OCI-LY1 (cell line): ENCODE measurements at regions not wholly inside any gene's neighbourhood (a gene's known extent, or its start where the extent isn't known, plus 50 kb on each side); places are given as distances from the start of the nearest gene placed in this dataset.

Experiments
- H2AFZ ChIP-seq: fragments of 200-600 bp; sonication (generic), shearing (Covaris generic); 2 replicates; pipeline ENCODE4 v1.6.0; 2014; ENCODE audit warnings: antibody characterized with exemption, mild to moderate bottlenecking, low read length
- H3F3A ChIP-seq: fragments of 200-600 bp; sonication (generic), shearing (Covaris generic); 2 replicates; pipeline ENCODE4 v1.6.0; 2014; ENCODE audit warnings: mild to moderate bottlenecking, antibody characterized with exemption, low read length, moderate library complexity; ENCODE audit not compliant: insufficient read depth
- H3K27ac ChIP-seq: fragments of 200-600 bp; sonication (generic); 2 replicates; pipeline ENCODE4 v1.5.1; 2014; ENCODE audit warnings: low read length, mixed run types, mild to moderate bottlenecking, low read depth; ENCODE audit not compliant: poor library complexity, severe bottlenecking
- H3K27me3 ChIP-seq: fragments of 200-600 bp; sonication (generic); 2 replicates; pipeline ENCODE4 v1.6.0; 2014; ENCODE audit warnings: antibody characterized with exemption, mild to moderate bottlenecking, low read length, moderate library complexity; ENCODE audit not compliant: insufficient read depth
- H3K36me3 ChIP-seq: fragments of 200-600 bp; sonication (generic); 2 replicates; pipeline ENCODE4 v1.6.1; 2014; ENCODE audit warnings: mild to moderate bottlenecking, antibody characterized with exemption, low read length, moderate library complexity, mixed read lengths; ENCODE audit not compliant: insufficient read depth
- H3K4me1 ChIP-seq: fragments of 200-600 bp; sonication (generic); 2 replicates; pipeline ENCODE4 v1.5.1; 2014; ENCODE audit warnings: mild to moderate bottlenecking, low read length, moderate library complexity; ENCODE audit not compliant: insufficient read depth, severe bottlenecking
- H3K4me2 ChIP-seq: fragments of 200-600 bp; sonication (generic), shearing (Covaris generic); 2 replicates; pipeline ENCODE4 v1.6.1; 2014; ENCODE audit warnings: low read length
- H3K4me3 ChIP-seq: fragments of 200-600 bp; sonication (generic); 2 replicates; pipeline ENCODE4 v1.5.1; 2014; ENCODE audit warnings: low read length, low read depth, mild to moderate bottlenecking, mixed read lengths; ENCODE audit not compliant: poor library complexity, severe bottlenecking
- H3K79me2 ChIP-seq: fragments of 200-600 bp; shearing (Covaris generic); 2 replicates; pipeline ENCODE4 v1.6.1; 2016; ENCODE audit warnings: mixed run types, low read length, mixed read lengths; ENCODE audit not compliant: insufficient read depth
- H3K9ac ChIP-seq: fragments of 200-600 bp; sonication (generic), shearing (Covaris generic); 2 replicates; pipeline ENCODE4 v1.6.1; 2014; ENCODE audit warnings: mild to moderate bottlenecking, low read length, mixed read lengths
- H3K9me2 ChIP-seq: fragments of 200-600 bp; sonication (generic), shearing (Covaris generic); 2 replicates; pipeline ENCODE4 v1.6.1; 2014; ENCODE audit warnings: low read depth, mild to moderate bottlenecking, low read length, mixed read lengths
- H3K9me3 ChIP-seq: fragments of 200-600 bp; shearing (Covaris generic); 2 replicates; pipeline ENCODE4 v1.6.1; 2014; ENCODE audit warnings: low read length, mixed read lengths
- H4K20me1 ChIP-seq: fragments of 200-600 bp; sonication (generic), shearing (Covaris generic); 2 replicates; pipeline ENCODE4 v1.6.0; 2016; ENCODE audit warnings: mild to moderate bottlenecking, low read length; ENCODE audit not compliant: insufficient read depth
- EZH2 ChIP-seq: fragments of 200-600 bp; sonication (generic), shearing (Covaris generic); IDR thresholded peaks from 2 replicates; pipeline ENCODE4 v1.8.0; 2017; ENCODE audit warnings: borderline replicate concordance, mixed run types, mild to moderate bottlenecking, antibody characterized with exemption, low read length, moderate library complexity, mixed read lengths
- TF ChIP-seq, protein P1 (sequence below): fragments of 200-600 bp; sonication (generic), shearing (Covaris generic); IDR thresholded peaks from 2 replicates; pipeline ENCODE4 v1.5.1; 2017; ENCODE audit warnings: mild to moderate bottlenecking, antibody characterized with exemption, low read length, moderate library complexity, mixed read lengths

GRCh38 chr1:58927722-58928085 is 143.9 kb upstream of the JUN start:
- H2AFZ ChIP-seq = no peak overlapping the region
- no peak overlapping the region for H3K4me3 ChIP-seq
- H3K4me1 ChIP-seq = no peaks in the 10 kb centered on the region
- H3K9me3 ChIP-seq = no peaks in the 10 kb centered on the region
- no peak for TF ChIP-seq EZH2
- TF ChIP-seq, protein P1, sequence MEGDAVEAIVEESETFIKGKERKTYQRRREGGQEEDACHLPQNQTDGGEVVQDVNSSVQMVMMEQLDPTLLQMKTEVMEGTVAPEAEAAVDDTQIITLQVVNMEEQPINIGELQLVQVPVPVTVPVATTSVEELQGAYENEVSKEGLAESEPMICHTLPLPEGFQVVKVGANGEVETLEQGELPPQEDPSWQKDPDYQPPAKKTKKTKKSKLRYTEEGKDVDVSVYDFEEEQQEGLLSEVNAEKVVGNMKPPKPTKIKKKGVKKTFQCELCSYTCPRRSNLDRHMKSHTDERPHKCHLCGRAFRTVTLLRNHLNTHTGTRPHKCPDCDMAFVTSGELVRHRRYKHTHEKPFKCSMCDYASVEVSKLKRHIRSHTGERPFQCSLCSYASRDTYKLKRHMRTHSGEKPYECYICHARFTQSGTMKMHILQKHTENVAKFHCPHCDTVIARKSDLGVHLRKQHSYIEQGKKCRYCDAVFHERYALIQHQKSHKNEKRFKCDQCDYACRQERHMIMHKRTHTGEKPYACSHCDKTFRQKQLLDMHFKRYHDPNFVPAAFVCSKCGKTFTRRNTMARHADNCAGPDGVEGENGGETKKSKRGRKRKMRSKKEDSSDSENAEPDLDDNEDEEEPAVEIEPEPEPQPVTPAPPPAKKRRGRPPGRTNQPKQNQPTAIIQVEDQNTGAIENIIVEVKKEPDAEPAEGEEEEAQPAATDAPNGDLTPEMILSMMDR = no peak
- no peaks in the 10 kb centered on the region for H3K36me3 ChIP-seq
- no peaks in the 10 kb centered on the region for H3F3A ChIP-seq
- H3K79me2 ChIP-seq = no peaks in the 10 kb centered on the region
- no peak overlapping the region for H3K4me2 ChIP-seq
- no peaks in the 10 kb centered on the region for H3K9me2 ChIP-seq
- H4K20me1 ChIP-seq = no peaks in the 10 kb centered on the region
- H3K27ac ChIP-seq = no peak overlapping the region
- no peaks in the 10 kb centered on the region for H3K27me3 ChIP-seq
- H3K9ac ChIP-seq = no peak overlapping the region

GRCh38 chr1:58928514-58928913 is 144.7 kb upstream of the JUN start:
- H3K79me2 ChIP-seq = no peaks in the 10 kb centered on the region
- no peaks in the 10 kb centered on the region for H3K9me2 ChIP-seq
- H3K4me3 ChIP-seq = no peak overlapping the region
- H3K27ac ChIP-seq = no peak overlapping the region
- no peaks in the 10 kb centered on the region for H3F3A ChIP-seq
- no peak for TF ChIP-seq EZH2
- TF ChIP-seq, protein P1 = no peak
- H3K27me3 ChIP-seq = no peaks in the 10 kb centered on the region
- H4K20me1 ChIP-seq = no peaks in the 10 kb centered on the region
- no peak overlapping the region for H2AFZ ChIP-seq
- no peaks in the 10 kb centered on the region for H3K36me3 ChIP-seq
- no peak overlapping the region for H3K4me2 ChIP-seq
- H3K9me3 ChIP-seq = no peaks in the 10 kb centered on the region
- no peaks in the 10 kb centered on the region for H3K4me1 ChIP-seq
- no peak overlapping the region for H3K9ac ChIP-seq

- Histone ChIP-seq H3K9ac (no peak overlapping the region), H3K27me3 (no peaks in the 10 kb centered on the region), H3K4me3 (no peak overlapping the region), H3K4me1 (no peaks in the 10 kb centered on the region), H2AFZ (no peak overlapping the region), H3K27ac (no peak overlapping the region), H3F3A (no peaks in the 10 kb centered on the region), H3K36me3 (no peaks in the 10 kb centered on the region), H3K9me2 (no peaks in the 10 kb centered on the region), H3K9me3 (no peaks in the 10 kb centered on the region), H3K4me2 (no peak overlapping the region), H4K20me1 (no peaks in the 10 kb centered on the region), H3K79me2 (no peaks in the 10 kb centered on the region)
- TF ChIP-seq, protein P1 = no peak
- TF ChIP-seq EZH2 = no peak
Observed at GRCh38 chr1:58929671-58930325, 146.0 kb upstream of the JUN start.
